Ammon's horn (tissue), 1 donor: ENCODE measurements at regions not wholly inside any gene's neighbourhood (a gene's known extent, or its start where the extent isn't known, plus 50 kb on each side); places are given as distances from the start of the nearest gene placed in this dataset.

Source experiments
- DNase-seq: peaks from one replicate; pipeline ENCODE4 v3.0.0-alpha.2; 2016; ENCODE audit warnings: low spot score

DNA sequence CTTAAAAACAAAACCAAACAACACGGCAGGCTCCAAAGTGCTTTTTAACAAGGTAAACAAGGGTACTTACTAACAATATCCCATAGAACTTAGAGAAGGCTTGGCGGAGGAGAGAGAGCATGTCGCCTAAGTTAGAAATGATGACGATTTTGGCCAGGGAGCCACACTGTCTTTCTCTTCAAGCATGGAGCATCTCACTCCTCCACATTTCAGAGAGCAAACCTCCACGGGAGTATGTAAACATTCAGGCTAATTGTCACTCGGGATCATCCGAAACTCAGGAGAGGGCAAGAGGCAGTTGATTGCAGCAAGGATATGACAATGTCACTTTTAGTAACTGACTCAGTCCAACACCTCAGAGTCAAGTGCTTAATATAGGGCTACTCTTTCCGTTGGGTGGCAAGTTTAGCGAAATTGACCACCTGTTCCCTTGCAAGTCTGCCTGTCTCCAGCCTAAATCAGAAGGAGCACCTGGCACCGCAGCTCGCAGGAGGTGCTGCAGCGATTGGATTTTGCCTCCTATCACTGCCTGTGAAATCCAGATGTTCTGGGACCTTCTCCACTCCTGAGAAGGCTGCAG, 65.8 kb upstream of the RPS6KA2 start:
- DNase-seq, result no peak

DNA sequence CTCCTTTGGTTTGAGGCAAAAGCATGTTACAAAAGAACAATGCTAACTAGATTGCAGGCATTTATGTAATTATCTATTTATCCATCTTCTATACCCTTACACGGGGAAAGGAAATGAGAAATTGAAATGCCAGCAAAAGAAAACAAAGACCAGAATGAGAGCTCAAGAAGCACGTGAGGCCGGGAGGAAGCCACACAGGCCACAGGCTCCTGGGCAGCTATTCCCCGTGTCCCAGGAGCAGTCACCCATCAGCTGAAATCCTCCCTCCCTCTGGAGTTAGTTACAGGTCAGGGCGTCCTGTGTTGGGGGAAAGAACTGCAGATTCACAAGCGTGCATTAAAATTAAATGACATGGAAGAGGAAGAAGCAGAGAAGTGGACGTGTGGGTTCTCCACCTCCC, 64.7 kb upstream of the RPS6KA2 start:
- no peak for DNase-seq

DNA sequence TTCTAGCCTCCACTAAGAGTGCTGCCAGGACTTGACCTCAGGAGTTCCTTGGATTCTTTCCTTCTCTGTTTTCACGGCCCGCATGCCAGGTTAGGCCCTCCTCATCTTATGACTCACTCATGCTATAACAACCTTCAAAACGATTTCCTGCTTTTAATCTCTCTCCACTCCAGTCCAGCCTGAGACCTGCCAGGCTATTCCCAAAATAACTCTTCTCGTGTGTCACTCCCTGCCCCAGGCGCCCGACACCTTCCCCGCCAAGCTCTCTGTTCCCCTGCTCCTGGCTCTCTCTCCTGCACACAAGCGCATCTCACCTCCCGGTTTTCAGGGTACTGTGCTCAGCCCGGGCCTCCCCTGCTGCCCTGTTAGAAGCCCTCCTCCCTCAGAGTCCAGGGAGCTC, 64.1 kb upstream of the RPS6KA2 start:
- no peak for DNase-seq

DNA sequence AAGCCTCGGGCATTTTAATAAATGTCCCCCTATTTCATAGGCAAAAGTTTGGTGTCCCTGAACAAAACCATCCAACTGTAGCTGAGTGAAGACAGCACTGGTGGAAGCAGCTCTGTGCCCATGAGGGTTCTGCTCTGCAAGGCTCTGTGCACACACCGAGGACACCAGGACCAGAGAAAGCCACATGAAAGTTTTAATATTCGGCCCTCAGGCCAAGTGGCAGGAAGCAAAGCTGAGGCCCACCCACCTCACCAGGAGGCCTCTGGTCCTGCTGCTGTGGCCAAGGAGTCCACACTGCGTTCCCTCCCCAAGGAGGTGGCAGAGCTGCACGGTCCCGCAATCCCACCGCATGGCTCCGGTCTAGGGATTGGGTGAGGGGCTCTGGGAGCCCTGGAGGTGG, 62.6 kb upstream of the RPS6KA2 start:
- no peak for DNase-seq

DNA sequence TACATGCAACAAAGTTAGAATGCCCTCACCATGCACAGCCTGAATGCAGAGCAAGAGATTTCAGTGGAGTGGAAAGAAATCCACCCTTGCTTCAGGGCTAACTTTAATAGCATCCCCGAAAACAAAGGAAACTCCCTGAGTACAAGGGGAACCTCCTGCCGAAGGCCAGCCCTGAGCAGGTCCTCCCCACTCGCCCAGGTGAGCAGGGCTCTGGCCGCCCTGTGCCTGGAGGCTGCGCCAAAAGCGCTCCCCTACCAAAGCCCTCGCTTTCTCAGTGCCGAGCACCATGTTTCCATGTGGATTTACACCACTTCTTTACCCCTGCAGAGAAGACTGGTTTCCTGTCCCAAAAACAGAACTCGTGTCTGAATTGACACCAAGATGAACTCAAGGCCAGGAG, 61.9 kb upstream of the RPS6KA2 start:
- DNase-seq, result no peak

DNA sequence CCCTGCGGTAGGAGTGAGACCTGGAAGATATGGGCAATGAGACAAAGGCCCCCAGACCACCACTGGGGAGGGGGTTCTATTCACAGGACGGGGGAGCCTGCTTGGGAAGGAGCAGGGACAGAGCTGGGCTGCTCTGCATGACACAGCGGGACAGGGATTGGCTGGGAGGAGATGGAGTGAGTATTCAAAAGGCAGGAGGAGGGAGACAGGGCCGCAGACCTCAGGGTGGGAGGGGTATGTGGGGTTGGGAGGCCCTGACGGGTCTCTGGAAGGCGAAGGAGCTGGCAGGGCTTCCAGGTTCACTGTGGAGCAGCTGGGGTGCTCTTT, 60.8 kb upstream of the RPS6KA2 start:
- DNase-seq, result no peak

DNA sequence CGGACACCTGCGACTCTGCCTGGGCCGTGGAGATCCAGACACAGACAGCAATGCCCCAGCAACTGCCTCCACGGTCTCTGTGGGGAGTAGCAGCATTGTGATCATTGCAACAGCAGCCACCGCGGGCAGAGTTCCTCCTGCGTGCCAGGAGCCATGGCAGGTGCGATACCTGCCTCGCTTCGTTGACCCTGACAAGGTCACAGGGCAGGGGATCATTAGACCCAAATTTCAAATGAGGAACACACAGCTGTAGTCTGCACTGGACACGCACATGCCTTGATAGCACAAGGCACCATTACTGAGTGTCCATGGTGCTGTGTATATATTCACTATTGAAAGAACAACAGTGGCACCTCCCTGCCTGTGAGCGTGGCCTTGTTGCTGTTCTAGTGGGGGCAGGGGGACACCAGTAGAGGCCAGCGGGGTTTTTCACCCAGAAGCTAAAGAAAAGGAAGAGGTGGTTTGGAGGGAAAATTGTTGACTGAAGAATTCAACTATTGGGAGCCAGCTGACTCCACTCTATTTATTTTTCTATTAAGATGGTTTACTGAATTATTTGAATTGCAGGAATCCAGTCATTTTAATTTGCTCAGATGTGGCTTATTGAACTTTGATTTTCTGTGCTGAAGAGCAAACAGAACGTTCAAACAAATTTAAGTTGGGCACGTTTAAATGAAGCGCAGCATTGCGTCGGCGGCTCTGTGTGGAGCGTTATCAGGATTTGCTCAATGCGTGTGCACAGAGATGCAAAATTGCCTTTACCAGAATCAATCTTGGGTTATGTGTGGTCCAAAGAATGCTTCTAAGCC, 60.2 kb upstream of the RPS6KA2 start:
- no peak for DNase-seq

DNA sequence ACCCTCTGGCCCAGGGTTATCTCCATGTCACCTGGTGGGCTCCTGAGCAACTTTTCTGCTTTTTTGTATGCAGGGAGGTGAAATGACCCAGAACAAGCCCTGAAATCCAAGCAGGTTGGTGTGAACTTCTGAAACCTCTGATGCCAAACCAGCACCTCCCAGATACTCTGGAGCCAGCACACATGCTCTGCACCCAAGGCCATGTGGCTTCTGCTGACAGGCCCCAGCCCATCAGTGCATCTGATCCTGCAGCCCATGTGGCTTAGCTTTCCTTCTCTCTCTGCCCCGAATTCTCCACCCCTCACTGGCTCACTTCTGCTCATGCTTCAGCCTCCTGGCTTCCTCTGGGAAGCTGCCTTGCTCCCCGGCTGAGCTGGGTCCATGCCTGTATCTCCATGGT, 59.3 kb upstream of the RPS6KA2 start:
- DNase-seq, result no peak

DNA sequence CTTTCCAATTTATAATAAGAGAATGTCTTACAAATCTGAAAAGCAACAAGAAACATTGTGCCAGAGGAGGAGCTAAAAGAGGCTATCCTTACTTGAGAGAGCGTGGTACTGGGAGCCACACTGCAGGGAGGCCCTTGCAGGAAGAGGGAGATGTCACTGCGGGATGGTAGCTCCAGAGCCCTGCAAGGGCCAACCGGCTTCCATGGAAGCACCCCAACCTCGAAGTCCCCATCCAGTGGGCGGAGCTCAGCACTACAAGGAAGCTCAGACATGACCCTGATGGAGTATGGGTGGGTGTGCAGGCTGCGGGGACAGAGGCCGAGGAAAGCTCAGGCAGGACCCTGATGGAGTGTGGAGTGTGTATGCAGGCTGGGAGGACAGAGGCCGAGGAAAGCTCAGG, 57.8 kb upstream of the RPS6KA2 start:
- DNase-seq, result no peak

DNA sequence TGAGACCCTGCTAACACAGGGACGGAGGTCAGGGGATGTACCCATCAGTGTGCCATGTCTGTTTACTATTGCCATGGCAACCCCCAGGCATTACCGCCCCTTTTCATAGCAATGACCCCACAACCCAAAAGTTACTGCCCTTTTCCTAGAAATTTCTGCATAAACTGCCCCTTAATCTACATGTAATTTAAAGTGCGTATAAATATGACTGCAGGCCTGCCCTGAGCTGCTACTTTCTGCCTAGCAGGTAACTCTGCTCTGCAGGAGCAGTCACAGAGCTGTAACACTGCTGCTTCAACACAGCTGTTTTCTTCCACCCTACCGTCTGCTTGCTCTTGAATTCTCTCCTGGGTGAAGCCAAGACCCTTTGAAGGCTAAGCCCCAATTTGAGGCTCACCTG, 57.1 kb upstream of the RPS6KA2 start:
- DNase-seq, result no peak

DNA sequence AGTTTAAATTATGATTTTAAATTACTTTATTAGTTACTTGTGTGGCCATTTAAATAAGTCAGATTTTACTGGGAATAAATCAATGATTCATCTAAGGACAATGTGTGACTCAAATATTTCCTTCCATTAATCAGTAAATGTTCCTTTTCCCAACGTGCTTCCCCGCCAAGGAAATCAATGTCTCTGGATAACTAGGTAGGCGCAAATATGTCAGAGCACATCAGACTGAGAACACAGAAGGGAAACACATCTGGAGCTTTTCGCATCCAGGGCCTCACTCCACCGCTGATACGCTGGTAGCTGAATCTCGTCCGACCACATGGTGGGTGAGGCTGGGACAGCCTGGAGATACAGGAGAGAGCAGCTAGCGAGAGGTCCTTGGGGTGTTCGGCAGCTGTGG, 56.4 kb upstream of the RPS6KA2 start:
- no peak for DNase-seq

DNA sequence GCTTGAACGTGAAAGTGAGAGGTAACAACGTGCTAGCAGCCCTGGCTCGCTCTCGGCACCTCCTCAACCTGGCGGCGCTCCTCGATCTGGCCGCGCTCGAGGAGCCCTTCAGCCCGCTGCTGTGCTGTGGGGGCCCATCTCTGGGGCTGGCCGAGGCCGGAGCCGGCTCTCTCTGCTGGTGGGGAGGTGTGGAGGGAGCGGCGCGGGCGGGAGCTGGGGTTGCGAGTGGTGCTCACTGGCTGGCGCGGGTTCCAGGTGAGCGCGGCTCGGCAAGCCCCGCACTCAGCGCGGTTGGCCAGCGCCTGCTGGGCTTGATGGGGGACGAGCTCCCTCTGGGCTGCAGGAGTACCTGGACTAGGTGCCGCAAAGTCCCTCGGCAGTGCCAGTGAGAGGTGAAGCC, 52.5 kb upstream of the RPS6KA2 start:
- no peak for DNase-seq

DNA sequence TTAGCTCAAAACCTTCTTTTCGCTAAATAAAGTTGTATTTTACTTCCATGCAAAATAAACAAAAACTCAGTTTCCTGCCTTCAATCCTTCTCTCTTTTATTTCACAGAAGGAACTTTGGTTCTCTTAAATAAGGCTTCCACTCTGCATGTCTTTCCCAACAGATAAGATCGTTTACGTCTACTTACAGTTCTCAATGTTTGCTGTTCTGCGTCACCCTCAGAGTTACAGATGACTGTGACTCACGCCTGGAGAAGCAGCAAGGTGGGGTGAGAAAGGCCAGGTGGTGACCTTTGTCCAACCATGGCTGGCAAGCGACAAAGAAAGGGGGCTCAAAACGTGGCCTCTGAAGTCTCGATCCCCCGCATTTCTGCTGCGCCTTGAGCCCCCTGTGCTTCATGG, 51.4 kb upstream of the RPS6KA2 start:
- DNase-seq, result no peak

DNA sequence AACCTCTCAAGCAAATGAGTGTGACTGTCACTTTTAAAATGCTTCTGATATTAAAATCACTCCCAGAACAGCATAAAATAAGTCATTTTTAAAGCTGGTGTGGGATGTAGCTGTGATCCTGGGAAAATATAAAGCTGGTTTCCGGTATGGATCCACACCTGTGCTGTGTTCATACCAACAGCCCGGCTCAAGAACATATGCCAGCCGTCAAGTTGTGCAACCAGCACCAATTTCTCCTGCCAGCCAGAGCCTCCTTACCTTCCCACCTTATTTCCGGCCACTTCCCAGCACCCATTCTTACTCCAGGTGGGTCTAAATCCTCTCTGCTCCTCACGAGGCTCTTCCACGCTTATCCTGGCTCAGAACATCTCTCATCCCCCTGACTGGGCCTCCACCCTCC, 50.9 kb upstream of the RPS6KA2 start:
- DNase-seq, result no peak
